ENCODE measurements at regions not wholly inside any gene's neighbourhood (a gene's known extent, or its start where the extent isn't known, plus 50 kb on each side); places are given as distances from the start of the nearest gene placed in this dataset.

GRCh38 chr12:87127272-87127671 is 871.1 kb upstream of the MGAT4C start:
- Histone ChIP-seq H3K9ac (ENCODE audit: low read depth, low read length) (no peak overlapping the region), H3K9me3 (ENCODE audit: control insufficient read depth, insufficient read depth, low read length) (peaks cover 11% of the 10 kb centered on the region; the same call in 1 of the 2 replicates), H3K36me3 (ENCODE audit: insufficient read depth, low read length) (no peaks in the 10 kb centered on the region), H3K4me1 (ENCODE audit: insufficient read depth, low read length) (no peaks in the 10 kb centered on the region)

GRCh38 chr12:87121896-87122295 is 865.7 kb upstream of the MGAT4C start:
- Histone ChIP-seq H3K9ac (ENCODE audit: low read depth, low read length) (no peak overlapping the region), H3K4me1 (ENCODE audit: insufficient read depth, low read length) (no peaks in the 10 kb centered on the region), H3K9me3 (ENCODE audit: control insufficient read depth, insufficient read depth, low read length) (peaks cover 11% of the 10 kb centered on the region; the same call in 1 of the 2 replicates), H3K36me3 (ENCODE audit: insufficient read depth, low read length) (no peaks in the 10 kb centered on the region)

GRCh38 chr12:87120440-87120839 is 864.2 kb upstream of the MGAT4C start:
- H3K36me3 ChIP-seq (ENCODE audit: insufficient read depth, low read length) = no peaks in the 10 kb centered on the region
- no peak overlapping the region for H3K9ac ChIP-seq (ENCODE audit: low read depth, low read length)
- peaks cover 11% of the 10 kb centered on the region; the same call in 1 of the 2 replicates for H3K9me3 ChIP-seq (ENCODE audit: control insufficient read depth, insufficient read depth, low read length)
- H3K4me1 ChIP-seq (ENCODE audit: insufficient read depth, low read length) = no peaks in the 10 kb centered on the region

GRCh38 chr12:87119713-87120112 is 863.5 kb upstream of the MGAT4C start:
- no peaks in the 10 kb centered on the region for H3K4me1 ChIP-seq (ENCODE audit: insufficient read depth, low read length)
- no peaks in the 10 kb centered on the region for H3K36me3 ChIP-seq (ENCODE audit: insufficient read depth, low read length)
- no peak overlapping the region for H3K9ac ChIP-seq (ENCODE audit: low read depth, low read length)
- H3K9me3 ChIP-seq (ENCODE audit: control insufficient read depth, insufficient read depth, low read length) = peaks cover 9% of the 10 kb centered on the region; the same call in 1 of the 2 replicates

- no peaks in the 10 kb centered on the region for H3K9me3 ChIP-seq (ENCODE audit: control insufficient read depth, insufficient read depth, low read length)
- no peak overlapping the region for H3K9ac ChIP-seq (ENCODE audit: low read depth, low read length)
- H3K36me3 ChIP-seq (ENCODE audit: insufficient read depth, low read length) = no peaks in the 10 kb centered on the region
- no peaks in the 10 kb centered on the region for H3K4me1 ChIP-seq (ENCODE audit: insufficient read depth, low read length)
These were observed 861.3 kb upstream of the MGAT4C start for GRCh38 chr12:87117526-87117925.

GRCh38 chr12:87116780-87117179 is 860.6 kb upstream of the MGAT4C start:
- Histone ChIP-seq H3K36me3 (ENCODE audit: insufficient read depth, low read length) (no peaks in the 10 kb centered on the region), H3K4me1 (ENCODE audit: insufficient read depth, low read length) (no peaks in the 10 kb centered on the region), H3K9me3 (ENCODE audit: control insufficient read depth, insufficient read depth, low read length) (no peaks in the 10 kb centered on the region), H3K9ac (ENCODE audit: low read depth, low read length) (no peak overlapping the region)

- Histone ChIP-seq H3K36me3 (ENCODE audit: insufficient read depth, low read length) (no peaks in the 10 kb centered on the region), H3K9ac (ENCODE audit: low read depth, low read length) (no peak overlapping the region), H3K9me3 (ENCODE audit: control insufficient read depth, insufficient read depth, low read length) (no peaks in the 10 kb centered on the region), H3K4me1 (ENCODE audit: insufficient read depth, low read length) (no peaks in the 10 kb centered on the region)
These were observed 856.6 kb upstream of the MGAT4C start for GRCh38 chr12:87112571-87113345.

- no peaks in the 10 kb centered on the region for H3K36me3 ChIP-seq (ENCODE audit: insufficient read depth, low read length)
- no peaks in the 10 kb centered on the region for H3K4me1 ChIP-seq (ENCODE audit: insufficient read depth, low read length)
- no peaks in the 10 kb centered on the region for H3K9me3 ChIP-seq (ENCODE audit: control insufficient read depth, insufficient read depth, low read length)
- no peak overlapping the region for H3K9ac ChIP-seq (ENCODE audit: low read depth, low read length)
These were observed 851.6 kb upstream of the MGAT4C start for GRCh38 chr12:87107766-87108165.

- H3K9me3 ChIP-seq (ENCODE audit: control insufficient read depth, insufficient read depth, low read length) = no peaks in the 10 kb centered on the region
- H3K4me1 ChIP-seq (ENCODE audit: insufficient read depth, low read length) = no peaks in the 10 kb centered on the region
- no peaks in the 10 kb centered on the region for H3K36me3 ChIP-seq (ENCODE audit: insufficient read depth, low read length)
- H3K9ac ChIP-seq (ENCODE audit: low read depth, low read length) = no peak overlapping the region
These were observed 851.1 kb upstream of the MGAT4C start for GRCh38 chr12:87107270-87107669.

- H3K36me3 ChIP-seq (ENCODE audit: insufficient read depth, low read length) = peaks cover 4% of the 10 kb centered on the region; the same call in 1 of the 2 replicates
- no peaks in the 10 kb centered on the region for H3K4me1 ChIP-seq (ENCODE audit: insufficient read depth, low read length)
- no peak overlapping the region for H3K9ac ChIP-seq (ENCODE audit: low read depth, low read length)
- peaks cover 5% of the 10 kb centered on the region for H3K9me3 ChIP-seq (ENCODE audit: control insufficient read depth, insufficient read depth, low read length)
These were observed 839.9 kb upstream of the MGAT4C start for GRCh38 chr12:87096082-87096585.

- peaks cover 5% of the 10 kb centered on the region for H3K9me3 ChIP-seq (ENCODE audit: control insufficient read depth, insufficient read depth, low read length)
- peaks cover 4% of the 10 kb centered on the region; the same call in 1 of the 2 replicates for H3K36me3 ChIP-seq (ENCODE audit: insufficient read depth, low read length)
- H3K9ac ChIP-seq (ENCODE audit: low read depth, low read length) = no peak overlapping the region
- H3K4me1 ChIP-seq (ENCODE audit: insufficient read depth, low read length) = no peaks in the 10 kb centered on the region
These were observed 838.2 kb upstream of the MGAT4C start for GRCh38 chr12:87094356-87094755.

GRCh38 chr12:87092421-87092820 is 836.2 kb upstream of the MGAT4C start:
- H3K9ac ChIP-seq (ENCODE audit: low read depth, low read length) = no peak overlapping the region
- H3K9me3 ChIP-seq (ENCODE audit: control insufficient read depth, insufficient read depth, low read length) = peaks cover 1% of the 10 kb centered on the region; the same call in 1 of the 2 replicates
- H3K4me1 ChIP-seq (ENCODE audit: insufficient read depth, low read length) = no peaks in the 10 kb centered on the region
- H3K36me3 ChIP-seq (ENCODE audit: insufficient read depth, low read length) = peaks cover 4% of the 10 kb centered on the region; the same call in 1 of the 2 replicates

- no peaks in the 10 kb centered on the region for H3K9me3 ChIP-seq (ENCODE audit: control insufficient read depth, insufficient read depth, low read length)
- no peaks in the 10 kb centered on the region for H3K36me3 ChIP-seq (ENCODE audit: insufficient read depth, low read length)
- no peak overlapping the region for H3K9ac ChIP-seq (ENCODE audit: low read depth, low read length)
These were observed 830.1 kb upstream of the MGAT4C start for GRCh38 chr12:87086118-87086891.

GRCh38 chr12:87085286-87085685 is 829.1 kb upstream of the MGAT4C start:
- no peaks in the 10 kb centered on the region for H3K9me3 ChIP-seq (ENCODE audit: control insufficient read depth, insufficient read depth, low read length)
- H3K4me1 ChIP-seq (ENCODE audit: insufficient read depth, low read length) = no peaks in the 10 kb centered on the region
- no peaks in the 10 kb centered on the region for H3K36me3 ChIP-seq (ENCODE audit: insufficient read depth, low read length)
- H3K9ac ChIP-seq (ENCODE audit: low read depth, low read length) = no peak overlapping the region

More at GRCh38 chr12:87086118-87086891, 830.1 kb upstream of the MGAT4C start:
- H3K4me1 ChIP-seq (ENCODE audit: insufficient read depth, low read length) = no peaks in the 10 kb centered on the region

Measured in ES-I3 (cell line).